ENCODE measurements at regions not wholly inside any gene's neighbourhood (a gene's known extent, or its start where the extent isn't known, plus 50 kb on each side); places are given as distances from the start of the nearest gene placed in this dataset.

- TF ChIP-seq CTCF (conservative IDR thresholded peaks at IDR 0.05 in 1 of 2, IDR thresholded peaks at IDR 0.05 in 1 of 2; ENCODE audit: low read depth in 1 of 2, low read length in 2 of 2) (no peak), EZH2 (IDR thresholded peaks at IDR 0.05; ENCODE audit: low read length, missing control alignments) (no peak)
Measured at GRCh38 chr12:112602150-112602549, 183.4 kb downstream of the PTPN11 start.
